Stromal cell of bone marrow (primary cell): ENCODE measurements at regions not wholly inside any gene's neighbourhood (a gene's known extent, or its start where the extent isn't known, plus 50 kb on each side); places are given as distances from the start of the nearest gene placed in this dataset.

Source experiments
- DNase-seq: peaks from one replicate; pipeline ENCODE4 v3.0.0-alpha.2; 2012; ENCODE audit warnings: low read depth

- no peak for DNase-seq
These were observed 370.8 kb downstream of the ZNF536 start for GRCh38 chr19:30743011-30743410.

DNA sequence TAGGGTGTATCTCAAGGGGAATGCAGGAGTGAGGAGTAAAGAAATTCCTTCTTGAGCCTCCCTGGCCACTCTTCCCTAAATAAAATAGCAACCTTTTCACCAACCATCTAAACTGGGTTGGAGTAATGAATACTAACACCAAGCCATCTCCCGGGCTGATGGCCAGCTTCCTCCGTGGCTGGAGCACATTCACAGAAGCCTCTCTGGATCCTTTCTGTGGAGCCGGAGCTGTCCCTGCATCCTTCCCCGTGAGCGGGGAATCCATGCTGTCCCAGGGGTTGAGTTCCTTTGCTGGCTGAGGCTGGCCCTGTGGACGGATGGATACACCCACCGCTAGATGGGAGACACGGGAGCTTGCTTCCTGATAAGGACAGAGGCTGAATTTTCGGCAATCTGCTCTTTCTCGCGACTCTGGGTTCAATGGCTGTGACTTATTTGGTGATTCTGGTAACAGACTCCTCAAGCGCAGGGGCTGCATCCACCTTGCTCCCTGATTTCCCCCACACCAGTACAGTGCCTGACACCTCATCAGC, 370.3 kb downstream of the ZNF536 start:
- DNase-seq = no peak

DNA sequence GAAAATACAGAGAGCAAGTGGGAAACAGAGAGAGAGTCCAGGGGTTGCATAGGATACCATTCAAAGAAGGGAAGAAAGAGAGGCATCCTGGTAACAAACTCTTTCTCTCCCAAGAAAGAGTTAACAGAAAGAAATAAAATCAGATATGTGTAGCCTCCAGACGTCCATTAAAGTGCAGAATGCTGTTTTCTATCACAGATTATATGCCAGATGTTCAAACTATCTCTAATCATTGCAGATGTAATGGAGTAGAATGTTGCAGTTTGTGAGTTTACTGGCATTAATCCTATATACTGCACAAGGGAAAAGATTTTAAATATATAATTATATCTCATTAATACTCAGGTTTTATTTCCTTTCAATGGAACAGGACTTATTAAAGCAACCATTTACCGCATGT, 369.4 kb downstream of the ZNF536 start:
- DNase-seq = no peak

- DNase-seq = no peak
These were observed 367.2 kb downstream of the ZNF536 start for GRCh38 chr19:30739394-30739793.

- no peak for DNase-seq
These were observed 365.9 kb downstream of the ZNF536 start for GRCh38 chr19:30738047-30738446.

GRCh38 chr19:30734669-30735068, 362.5 kb downstream of the ZNF536 start:
- DNase-seq = no peak

DNA sequence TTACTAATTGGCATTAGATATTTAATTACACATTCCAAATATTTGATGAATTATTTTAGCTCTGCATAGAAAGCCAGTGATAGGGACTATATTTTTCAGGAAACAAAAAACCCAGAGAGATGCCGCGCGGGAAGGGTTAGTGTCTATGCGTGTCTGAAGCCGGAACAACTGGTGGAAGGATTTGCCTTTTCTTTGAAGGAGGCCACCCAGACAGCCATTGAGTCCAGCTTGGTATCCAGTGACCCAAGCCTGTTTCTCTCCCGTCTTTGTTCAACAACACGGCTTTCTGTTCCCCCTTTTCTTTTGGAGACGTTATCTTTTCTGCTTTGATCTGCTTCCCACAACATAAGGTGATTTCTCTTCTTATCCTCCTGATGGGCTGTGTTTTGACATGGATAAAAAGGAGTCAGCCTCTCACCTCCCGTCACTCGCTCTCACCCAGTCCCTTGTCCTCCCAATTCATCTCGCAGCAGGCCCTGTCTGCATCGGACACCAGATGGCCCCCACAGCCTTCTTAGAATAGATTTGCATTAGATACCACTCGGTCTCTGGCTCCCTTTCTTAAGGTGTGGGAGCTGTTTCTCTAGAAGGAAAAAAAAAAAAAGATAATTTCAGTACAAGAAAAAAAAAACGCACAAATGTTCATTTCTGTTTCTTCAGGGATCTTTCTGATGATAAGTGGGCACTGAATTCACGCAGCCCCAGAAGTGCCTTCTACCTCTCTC, 361.8 kb downstream of the ZNF536 start:
- no peak for DNase-seq

DNA sequence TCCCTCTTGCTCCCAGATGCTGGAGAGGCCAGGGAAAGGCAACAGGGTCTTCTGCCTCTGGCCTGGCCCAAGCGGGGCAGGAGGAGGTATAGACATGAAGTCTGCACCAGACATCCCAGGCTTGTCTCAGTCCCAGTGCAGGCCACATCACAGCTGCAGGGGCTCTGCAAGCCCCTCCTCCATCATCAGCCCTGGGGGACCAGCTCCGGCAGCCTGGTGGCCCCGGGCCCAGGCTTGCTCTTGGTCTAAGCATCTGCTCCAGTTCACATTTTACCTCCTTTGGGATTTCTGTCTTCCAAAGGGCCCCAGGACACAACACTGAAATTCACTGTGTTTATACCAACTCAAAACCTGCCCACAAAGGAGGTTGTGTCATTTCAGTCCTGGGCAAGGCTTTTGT, 359.4 kb downstream of the ZNF536 start:
- no peak for DNase-seq

- DNase-seq = no peak
These were observed 357.3 kb downstream of the ZNF536 start for GRCh38 chr19:30729451-30729850.

- DNase-seq = no peak
These were observed 350.6 kb downstream of the ZNF536 start for GRCh38 chr19:30722761-30723160.

DNA sequence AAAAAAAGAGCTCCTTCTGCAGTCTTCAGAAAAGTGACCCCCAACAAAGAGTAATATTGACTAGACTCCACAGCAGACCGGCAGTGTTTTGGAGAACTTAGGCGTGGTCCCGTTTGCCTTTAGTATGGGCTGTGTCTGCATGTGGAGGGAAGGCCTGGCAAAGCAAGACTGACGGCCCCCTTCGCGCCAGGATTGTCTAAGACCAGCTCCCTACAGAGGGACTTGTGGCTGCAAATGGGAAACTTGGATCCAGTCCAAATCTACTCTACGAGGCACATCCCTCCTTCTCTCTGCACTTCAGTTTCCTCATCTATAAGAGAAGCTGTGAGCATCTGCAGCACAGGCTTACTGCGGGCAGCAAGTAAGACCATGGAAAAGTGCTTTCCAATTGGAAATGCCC, 350.0 kb downstream of the ZNF536 start:
- DNase-seq = no peak

- no peak for DNase-seq
These were observed 347.8 kb downstream of the ZNF536 start for GRCh38 chr19:30719999-30720345.

GRCh38 chr19:30719189-30719998, 347.2 kb downstream of the ZNF536 start:
- no peak for DNase-seq

DNA sequence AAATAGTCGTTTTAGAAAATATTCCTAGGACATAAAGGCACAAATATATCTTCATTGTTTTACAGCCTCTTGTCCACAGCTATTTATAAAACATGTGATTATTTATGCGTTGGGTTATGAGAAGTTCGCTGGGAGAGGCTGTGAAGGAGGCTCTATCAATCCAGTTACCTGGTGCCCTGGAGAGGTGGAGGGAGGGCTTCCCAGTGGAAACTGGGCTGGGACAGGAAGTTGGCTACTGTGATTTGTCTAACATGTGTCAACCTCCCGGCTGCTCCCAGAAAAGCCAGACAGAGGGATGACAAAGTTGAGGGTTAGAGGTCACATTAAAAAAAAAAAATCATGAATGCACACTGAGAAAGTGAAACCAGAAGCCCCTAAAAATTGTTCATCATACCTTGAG, 346.5 kb downstream of the ZNF536 start:
- no peak for DNase-seq

DNA sequence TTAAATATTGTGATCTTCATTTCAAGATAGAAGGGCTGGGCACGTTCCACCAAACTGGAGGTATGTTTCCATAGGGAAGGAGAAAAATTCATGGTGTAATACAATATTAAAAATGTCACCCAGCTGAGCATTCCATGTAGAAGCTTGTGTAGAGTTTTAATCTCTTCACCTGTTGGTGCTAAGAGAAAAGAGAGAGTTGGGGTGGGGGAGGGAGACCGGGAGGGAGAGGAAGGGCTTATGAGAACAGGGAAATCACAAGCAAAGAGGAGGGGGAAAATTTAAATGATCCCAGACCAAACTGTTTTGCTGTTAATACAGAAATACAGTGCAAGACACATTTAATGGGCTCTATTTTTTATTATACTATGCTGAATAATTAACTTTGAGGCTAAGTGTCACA, 345.8 kb downstream of the ZNF536 start:
- no peak for DNase-seq

- no peak for DNase-seq
These were observed 345.2 kb downstream of the ZNF536 start for GRCh38 chr19:30717381-30717780.

GRCh38 chr19:30712431-30713337, 340.5 kb downstream of the ZNF536 start:
- DNase-seq = no peak

DNA sequence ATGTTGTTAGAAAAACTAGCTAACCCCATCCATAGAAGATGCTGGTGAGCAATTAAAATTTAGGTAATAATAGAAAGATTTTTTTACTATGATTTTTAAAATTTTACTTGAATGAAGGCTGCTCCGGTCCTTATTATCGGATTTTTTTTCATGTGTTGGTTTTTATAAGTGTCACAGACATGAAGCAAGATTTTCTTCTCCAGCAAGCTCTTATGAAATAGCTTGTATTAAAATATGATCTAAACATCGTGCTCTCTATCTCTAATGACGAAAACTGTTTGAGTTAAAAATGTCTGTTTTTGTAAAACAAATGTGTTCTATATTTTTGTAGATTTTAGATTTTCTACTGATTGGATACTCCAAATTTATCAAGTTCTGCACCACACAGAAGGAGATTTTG, 339.6 kb downstream of the ZNF536 start:
- DNase-seq = no peak

DNA sequence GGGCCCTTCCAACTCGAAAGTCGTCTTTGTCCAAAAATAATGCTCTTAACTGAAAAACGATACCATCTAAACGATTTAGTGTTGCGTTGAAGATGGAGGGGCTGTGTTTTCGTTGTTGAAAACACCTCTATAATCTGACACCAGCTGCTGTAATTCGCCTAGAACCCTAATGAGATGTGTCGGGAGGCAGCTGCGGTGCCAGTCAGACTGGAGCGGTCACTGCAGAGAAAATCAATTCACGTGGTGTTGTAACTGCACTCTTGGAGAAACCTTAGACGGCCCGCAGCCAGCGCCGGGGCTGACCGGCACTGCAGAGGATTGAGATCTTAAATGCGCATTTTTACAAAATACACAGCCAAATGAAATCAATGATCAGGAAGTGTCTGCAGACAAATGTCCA, 339.1 kb downstream of the ZNF536 start:
- DNase-seq = no peak

- DNase-seq = no peak
These were observed 338.5 kb downstream of the ZNF536 start for GRCh38 chr19:30710721-30711120.

DNA sequence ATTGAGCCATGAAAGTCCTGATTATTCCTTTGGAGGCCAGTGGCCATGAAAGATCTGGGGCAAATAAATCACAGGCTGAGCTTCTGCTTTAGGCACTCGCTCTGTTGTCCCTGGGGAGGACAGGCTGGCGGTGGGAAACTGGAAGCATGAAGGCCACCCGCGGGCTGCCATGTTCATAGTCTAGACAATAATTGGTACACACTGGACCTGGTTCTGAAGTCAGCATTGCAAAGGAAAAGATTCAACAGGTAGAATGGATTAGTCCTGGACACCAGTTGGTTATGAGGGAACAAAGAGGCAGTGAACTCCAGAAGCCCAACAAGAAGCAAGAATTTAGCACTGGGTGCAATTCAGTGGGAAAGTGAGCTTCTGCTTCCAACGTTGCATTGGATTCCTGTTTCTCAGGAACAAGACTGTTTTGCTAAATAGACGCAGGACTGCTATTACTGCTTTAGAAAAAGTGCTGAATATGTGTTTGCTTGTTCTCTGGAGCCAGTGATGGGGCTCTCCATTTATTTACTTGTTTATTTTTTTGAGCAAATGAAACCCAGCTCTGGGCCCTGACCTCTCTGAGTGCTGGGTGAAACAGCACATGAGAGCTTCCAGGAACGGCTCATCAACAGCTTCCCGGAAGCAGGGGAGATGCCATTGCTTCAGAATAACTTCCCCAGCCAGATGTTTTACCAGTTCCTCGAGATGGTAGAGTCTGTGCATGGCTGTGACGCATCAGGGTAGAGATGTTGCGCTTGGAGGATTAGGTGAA, 336.4 kb downstream of the ZNF536 start:
- DNase-seq = no peak
